ENCODE measurements at regions not wholly inside any gene's neighbourhood (a gene's known extent, or its start where the extent isn't known, plus 50 kb on each side); places are given as distances from the start of the nearest gene placed in this dataset.

DNA sequence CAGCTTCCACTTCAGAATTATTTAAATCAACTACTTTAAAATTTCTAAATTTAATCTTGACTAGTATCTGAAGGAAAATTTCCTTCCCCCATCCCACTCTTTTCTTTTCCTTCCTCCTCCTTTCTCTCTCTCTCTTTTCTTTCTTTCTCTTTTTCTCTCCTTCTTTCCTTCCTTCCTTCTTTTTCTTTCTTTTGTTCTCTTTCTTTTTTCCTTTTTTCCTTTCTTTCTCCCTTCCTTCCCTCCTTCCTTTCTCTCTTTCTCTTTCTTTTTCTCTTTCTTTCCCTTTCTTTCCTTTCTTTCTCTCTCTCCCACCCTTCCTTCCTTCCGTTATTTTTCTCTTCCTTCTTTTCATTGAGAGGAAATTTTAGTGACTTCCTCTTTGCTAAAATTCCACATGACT lies 132.0 kb upstream of the CDH19 start:
- no peak overlapping the region for H3K4me3 ChIP-seq (ENCODE audit: low read depth, poor library complexity, severe bottlenecking)
- 82 to 91% methylated on average over 1 of the region's 1 CpG for WGBS, 2 donors
- no peak for DNase-seq (ENCODE audit: low spot score in 2 of 2)
- intact Hi-C loops (cut with DNase I; ENCODE audit: low total_unique reads): no loop called here
- no peak for TF ChIP-seq POLR2A (IDR thresholded peaks at IDR 0.05)
- TF ChIP-seq, protein P1, sequence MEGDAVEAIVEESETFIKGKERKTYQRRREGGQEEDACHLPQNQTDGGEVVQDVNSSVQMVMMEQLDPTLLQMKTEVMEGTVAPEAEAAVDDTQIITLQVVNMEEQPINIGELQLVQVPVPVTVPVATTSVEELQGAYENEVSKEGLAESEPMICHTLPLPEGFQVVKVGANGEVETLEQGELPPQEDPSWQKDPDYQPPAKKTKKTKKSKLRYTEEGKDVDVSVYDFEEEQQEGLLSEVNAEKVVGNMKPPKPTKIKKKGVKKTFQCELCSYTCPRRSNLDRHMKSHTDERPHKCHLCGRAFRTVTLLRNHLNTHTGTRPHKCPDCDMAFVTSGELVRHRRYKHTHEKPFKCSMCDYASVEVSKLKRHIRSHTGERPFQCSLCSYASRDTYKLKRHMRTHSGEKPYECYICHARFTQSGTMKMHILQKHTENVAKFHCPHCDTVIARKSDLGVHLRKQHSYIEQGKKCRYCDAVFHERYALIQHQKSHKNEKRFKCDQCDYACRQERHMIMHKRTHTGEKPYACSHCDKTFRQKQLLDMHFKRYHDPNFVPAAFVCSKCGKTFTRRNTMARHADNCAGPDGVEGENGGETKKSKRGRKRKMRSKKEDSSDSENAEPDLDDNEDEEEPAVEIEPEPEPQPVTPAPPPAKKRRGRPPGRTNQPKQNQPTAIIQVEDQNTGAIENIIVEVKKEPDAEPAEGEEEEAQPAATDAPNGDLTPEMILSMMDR (IDR thresholded peaks at IDR 0.05): no peak

DNA sequence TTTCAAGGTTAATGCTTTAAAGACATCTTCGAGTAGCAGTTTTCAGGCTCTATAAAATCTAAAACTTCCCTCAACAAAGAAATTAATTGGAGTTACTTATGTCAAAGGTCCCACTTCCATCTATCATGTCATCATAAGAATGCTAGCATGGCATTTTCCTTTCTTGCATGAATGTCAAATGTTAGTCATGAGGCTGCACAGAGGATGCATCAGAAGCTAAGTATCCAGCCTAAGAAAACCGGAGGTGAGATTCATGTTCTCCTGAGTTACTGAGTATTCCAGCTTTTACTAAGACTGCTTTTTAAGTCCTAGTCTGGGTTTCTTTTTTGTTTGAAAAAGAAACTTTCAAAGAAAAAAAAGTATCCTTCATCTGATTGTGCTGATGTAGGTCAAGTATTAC lies 130.6 kb upstream of the CDH19 start:
- 87 to 90% methylated on average over 2 of the region's 2 CpGs for WGBS, 2 donors
- intact Hi-C loops (cut with DNase I; ENCODE audit: low total_unique reads): no loop called here
- no peak for DNase-seq (ENCODE audit: low spot score in 2 of 2)
- H3K4me3 ChIP-seq (ENCODE audit: low read depth, poor library complexity, severe bottlenecking): no peak overlapping the region
- TF ChIP-seq, protein P1 (IDR thresholded peaks at IDR 0.05): no peak
- TF ChIP-seq POLR2A (IDR thresholded peaks at IDR 0.05): no peak

- intact Hi-C loops (cut with DNase I; ENCODE audit: low total_unique reads): no loop called here
- H3K4me3 ChIP-seq (ENCODE audit: low read depth, poor library complexity, severe bottlenecking): no peak overlapping the region
- no peak for TF ChIP-seq POLR2A (IDR thresholded peaks at IDR 0.05)
- TF ChIP-seq, protein P1 (IDR thresholded peaks at IDR 0.05): no peak
- no peak for DNase-seq (ENCODE audit: low spot score in 2 of 2)
These were observed 128.0 kb upstream of the CDH19 start for GRCh38 chr18:66731890-66732289.

- intact Hi-C loops (cut with DNase I; ENCODE audit: low total_unique reads): no loop called here
- TF ChIP-seq, protein P1 (IDR thresholded peaks at IDR 0.05): no peak
- TF ChIP-seq POLR2A (IDR thresholded peaks at IDR 0.05): no peak
- H3K4me3 ChIP-seq (ENCODE audit: low read depth, poor library complexity, severe bottlenecking): no peak overlapping the region
- 62 to 70% methylated on average over 2 of the region's 2 CpGs for WGBS, 2 donors
- DNase-seq (ENCODE audit: low spot score in 2 of 2): no peak
These were observed 125.8 kb upstream of the CDH19 start for GRCh38 chr18:66729442-66730239.

- intact Hi-C loops (cut with DNase I; ENCODE audit: low total_unique reads): no loop called here
These were observed 125.1 kb upstream of the CDH19 start for GRCh38 chr18:66728951-66729350.

More at GRCh38 chr18:66728951-66729350, 125.1 kb upstream of the CDH19 start:
- no peak overlapping the region for H3K4me3 ChIP-seq (ENCODE audit: low read depth, poor library complexity, severe bottlenecking)
- no peak for DNase-seq (ENCODE audit: low spot score in 2 of 2)
- WGBS, 2 donors: 82% methylated on average over 5 of the region's 5 CpGs
- TF ChIP-seq POLR2A (IDR thresholded peaks at IDR 0.05): no peak
- TF ChIP-seq, protein P1 (IDR thresholded peaks at IDR 0.05): no peak

All from lower leg skin (tissue), 4 donors.